ENCODE measurements at regions not wholly inside any gene's neighbourhood (a gene's known extent, or its start where the extent isn't known, plus 50 kb on each side); places are given as distances from the start of the nearest gene placed in this dataset.
A peak's percentile ranks its signal among the peaks of the same experiment; 100 is the strongest.

- Histone ChIP-seq H3K27ac (ENCODE audit: low read depth in 1 of 2, low read length in 1 of 2) (no peak overlapping the region), H3K36me3 (ENCODE audit: control insufficient read depth in 4 of 4, insufficient read depth in 4 of 4, low read length in 4 of 4) (no peaks in the 10 kb centered on the region), H3K4me3 (no peak overlapping the region), H3K9ac (ENCODE audit: insufficient read depth in 1 of 2, low read length in 2 of 2) (no peak overlapping the region), H3K4me1 (ENCODE audit: control insufficient read depth in 5 of 5, insufficient read depth in 5 of 5, low read length in 5 of 5) (no peaks in the 10 kb centered on the region), H3K27me3 (ENCODE audit: control insufficient read depth in 3 of 3, insufficient read depth in 3 of 3, low read length in 2 of 3) (no peaks in the 10 kb centered on the region), H3K9me3 (ENCODE audit: control insufficient read depth in 4 of 4, insufficient read depth in 3 of 4, low read length in 3 of 4) (no peaks in the 10 kb centered on the region)
- DNase-seq (no peak), ATAC-seq (ENCODE audit: insufficient read depth, low FRiP score) (no peak)
- WGBS, 2 donors: 92 to 95% methylated on average over 1 of the region's 1 CpG
- no peak for TF ChIP-seq CTCF (IDR thresholded peaks at IDR 0.05; ENCODE audit: control extremely low read depth, extremely low read depth)
These were observed 55.7 kb upstream of the NT5E start for GRCh38 chr6:85394199-85394598.

GRCh38 chr6:85392379-85392778 is 57.5 kb upstream of the NT5E start:
- WGBS, 2 donors: 95 to 96% methylated on average over 4 of the region's 4 CpGs
- TF ChIP-seq CTCF (IDR thresholded peaks at IDR 0.05; ENCODE audit: control extremely low read depth, extremely low read depth): no peak
- no peak for DNase-seq

GRCh38 chr6:85390775-85391174 is 59.1 kb upstream of the NT5E start:
- WGBS, 2 donors: 73 to 91% methylated on average over 1 of the region's 1 CpG
- H3K9me3 ChIP-seq (ENCODE audit: control insufficient read depth in 4 of 4, insufficient read depth in 3 of 4, low read length in 3 of 4): no peaks in the 10 kb centered on the region
- peak in 1 of 3 donors; percentile 28 for DNase-seq

More at GRCh38 chr6:85392379-85392778, 57.5 kb upstream of the NT5E start:
- Histone ChIP-seq H3K4me1 (ENCODE audit: control insufficient read depth in 5 of 5, insufficient read depth in 5 of 5, low read length in 5 of 5) (no peaks in the 10 kb centered on the region), H3K9ac (ENCODE audit: insufficient read depth in 1 of 2, low read length in 2 of 2) (no peak overlapping the region), H3K4me3 (no peak overlapping the region), H3K27ac (ENCODE audit: low read depth in 1 of 2, low read length in 1 of 2) (no peak overlapping the region), H3K9me3 (ENCODE audit: control insufficient read depth in 4 of 4, insufficient read depth in 3 of 4, low read length in 3 of 4) (no peaks in the 10 kb centered on the region), H3K27me3 (ENCODE audit: control insufficient read depth in 3 of 3, insufficient read depth in 3 of 3, low read length in 2 of 3) (no peaks in the 10 kb centered on the region), H3K36me3 (ENCODE audit: control insufficient read depth in 4 of 4, insufficient read depth in 4 of 4, low read length in 4 of 4) (no peaks in the 10 kb centered on the region)
- no peak for ATAC-seq (ENCODE audit: insufficient read depth, low FRiP score)

More at GRCh38 chr6:85390775-85391174, 59.1 kb upstream of the NT5E start:
- no peak for ATAC-seq (ENCODE audit: insufficient read depth, low FRiP score)
- no peaks in the 10 kb centered on the region for H3K4me1 ChIP-seq (ENCODE audit: control insufficient read depth in 5 of 5, insufficient read depth in 5 of 5, low read length in 5 of 5)
- H3K9ac ChIP-seq (ENCODE audit: insufficient read depth in 1 of 2, low read length in 2 of 2): no peak overlapping the region
- no peaks in the 10 kb centered on the region for H3K27me3 ChIP-seq (ENCODE audit: control insufficient read depth in 3 of 3, insufficient read depth in 3 of 3, low read length in 2 of 3)
- no peak overlapping the region for H3K4me3 ChIP-seq
- no peaks in the 10 kb centered on the region for H3K36me3 ChIP-seq (ENCODE audit: control insufficient read depth in 4 of 4, insufficient read depth in 4 of 4, low read length in 4 of 4)
- no peak overlapping the region for H3K27ac ChIP-seq (ENCODE audit: low read depth in 1 of 2, low read length in 1 of 2)
- no peak for TF ChIP-seq CTCF (IDR thresholded peaks at IDR 0.05; ENCODE audit: control extremely low read depth, extremely low read depth)

Measured in lung (tissue), 11 donors.